Esophagus (tissue), 2 donors: ENCODE measurements at regions not wholly inside any gene's neighbourhood (a gene's known extent, or its start where the extent isn't known, plus 50 kb on each side); places are given as distances from the start of the nearest gene placed in this dataset.

Experiments used
- H3K27ac ChIP-seq, 2 donors: one replicate each; pipeline ENCODE4 v1.5.1; 2013; ENCODE audit warnings: low read depth in 2 of 2, mild to moderate bottlenecking in 2 of 2, inconsistent platforms in 1 of 2, low read length in 1 of 2, moderate library complexity in 1 of 2
- H3K27me3 ChIP-seq, 2 donors: one replicate each; pipeline ENCODE4 v1.6.1; 2013; ENCODE audit warnings: low read length in 2 of 2, control low read depth in 1 of 2, mild to moderate bottlenecking in 1 of 2; ENCODE audit not compliant: insufficient read depth in 2 of 2, control insufficient read depth in 1 of 2
- H3K36me3 ChIP-seq, 2 donors: one replicate each; pipeline ENCODE4 v1.6.1; 2013; ENCODE audit warnings: low read length in 1 of 2; ENCODE audit not compliant: control insufficient read depth in 2 of 2, insufficient read depth in 2 of 2
- H3K4me1 ChIP-seq, 2 donors: one replicate each; pipeline ENCODE4 v1.6.1; 2013; ENCODE audit warnings: low read length in 1 of 2; ENCODE audit not compliant: control insufficient read depth in 2 of 2, insufficient read depth in 2 of 2
- H3K4me3 ChIP-seq, 2 donors: one replicate each; pipeline ENCODE4 v1.5.1; 2013; ENCODE audit warnings: low read length in 2 of 2, mild to moderate bottlenecking in 2 of 2, low read depth in 1 of 2, moderate library complexity in 1 of 2
- H3K9me3 ChIP-seq, 2 donors: one replicate each; pipeline ENCODE4 v1.6.1; 2013; ENCODE audit warnings: mild to moderate bottlenecking in 2 of 2, low read depth in 1 of 2, low read length in 1 of 2, moderate library complexity in 1 of 2; ENCODE audit not compliant: control insufficient read depth in 2 of 2, insufficient read depth in 1 of 2
- WGBS, 2 donors: extraction: QIAGEN DNeasy Blood & Tissue Kit; methylation state at CpG; one replicate each; pipeline ENCODE4 v1.1.7; 2013; 5-methylcytosine and 5-hydroxymethylcytosine counted together
- donor health status: healthy with polysubstance abuse.
- donor health status: Bipolar disorder and iron deficiency.

GRCh38 chr14:54322246-54322645 lies 74.6 kb upstream of the CDKN3 start:
- Histone ChIP-seq H3K36me3 (no peaks in the 10 kb centered on the region), H3K4me3 (no peak overlapping the region), H3K4me1 (no peaks in the 10 kb centered on the region), H3K9me3 (no peaks in the 10 kb centered on the region), H3K27me3 (no peaks in the 10 kb centered on the region), H3K27ac (no peak overlapping the region)
- WGBS, 2 donors = 89 to 92% methylated on average over 7 of the region's 7 CpGs

- no peaks in the 10 kb centered on the region for H3K27me3 ChIP-seq
- no peaks in the 10 kb centered on the region for H3K36me3 ChIP-seq
- no peak overlapping the region for H3K4me3 ChIP-seq
- no peaks in the 10 kb centered on the region for H3K4me1 ChIP-seq
- no peaks in the 10 kb centered on the region for H3K9me3 ChIP-seq
- WGBS, 2 donors = 86 to 89% methylated on average over 5 of the region's 5 CpGs
- no peak overlapping the region for H3K27ac ChIP-seq
Measured at GRCh38 chr14:54322701-54323337, 74.0 kb upstream of the CDKN3 start.

- 76 to 78% methylated on average over 1 of the region's 1 CpG for WGBS, 2 donors
- Histone ChIP-seq H3K4me1 (no peaks in the 10 kb centered on the region), H3K4me3 (no peak overlapping the region), H3K36me3 (no peaks in the 10 kb centered on the region), H3K27me3 (no peaks in the 10 kb centered on the region), H3K9me3 (no peaks in the 10 kb centered on the region), H3K27ac (no peak overlapping the region)
Measured at GRCh38 chr14:54325766-54326165, 71.0 kb upstream of the CDKN3 start.

GRCh38 chr14:54329082-54329695 lies 67.6 kb upstream of the CDKN3 start:
- H3K4me1 ChIP-seq = no peaks in the 10 kb centered on the region
- H3K27ac ChIP-seq = no peak overlapping the region
- no peaks in the 10 kb centered on the region for H3K36me3 ChIP-seq
- H3K4me3 ChIP-seq = no peak overlapping the region
- no peaks in the 10 kb centered on the region for H3K27me3 ChIP-seq
- WGBS, 2 donors = 29 to 33% methylated on average over 11 of the region's 11 CpGs
- no peaks in the 10 kb centered on the region for H3K9me3 ChIP-seq

- Histone ChIP-seq H3K36me3 (no peaks in the 10 kb centered on the region), H3K27ac (no peak overlapping the region)
- WGBS, 2 donors = 83 to 85% methylated on average over 5 of the region's 5 CpGs
Measured at GRCh38 chr14:54330876-54331275, 65.9 kb upstream of the CDKN3 start.

GRCh38 chr14:54331516-54331915 lies 65.3 kb upstream of the CDKN3 start:
- Histone ChIP-seq H3K4me1 (no peaks in the 10 kb centered on the region), H3K4me3 (no peak overlapping the region), H3K27me3 (no peaks in the 10 kb centered on the region), H3K9me3 (no peaks in the 10 kb centered on the region), H3K27ac (no peak overlapping the region), H3K36me3 (no peaks in the 10 kb centered on the region)
- WGBS, 2 donors = 62 to 69% methylated on average over 5 of the region's 5 CpGs

More at GRCh38 chr14:54330876-54331275, 65.9 kb upstream of the CDKN3 start:
- no peaks in the 10 kb centered on the region for H3K9me3 ChIP-seq
- H3K27me3 ChIP-seq = no peaks in the 10 kb centered on the region
- H3K4me1 ChIP-seq = no peaks in the 10 kb centered on the region
- H3K4me3 ChIP-seq = no peak overlapping the region

GRCh38 chr14:54332490-54332889 lies 64.3 kb upstream of the CDKN3 start:
- H3K27me3 ChIP-seq = no peaks in the 10 kb centered on the region
- no peaks in the 10 kb centered on the region for H3K36me3 ChIP-seq
- H3K4me1 ChIP-seq = no peaks in the 10 kb centered on the region
- no peaks in the 10 kb centered on the region for H3K9me3 ChIP-seq
- 94 to 95% methylated on average over 6 of the region's 6 CpGs for WGBS, 2 donors
- no peak overlapping the region for H3K27ac ChIP-seq
- no peak overlapping the region for H3K4me3 ChIP-seq

GRCh38 chr14:54333511-54333910 lies 63.3 kb upstream of the CDKN3 start:
- 68 to 74% methylated on average over 4 of the region's 4 CpGs for WGBS, 2 donors
- Histone ChIP-seq H3K27me3 (no peaks in the 10 kb centered on the region), H3K4me3 (no peak overlapping the region), H3K27ac (no peak overlapping the region), H3K4me1 (no peaks in the 10 kb centered on the region), H3K36me3 (no peaks in the 10 kb centered on the region), H3K9me3 (no peaks in the 10 kb centered on the region)

GRCh38 chr14:54335569-54336155 lies 61.1 kb upstream of the CDKN3 start:
- 94 to 96% methylated on average over 2 of the region's 2 CpGs for WGBS, 2 donors
- Histone ChIP-seq H3K27me3 (no peaks in the 10 kb centered on the region), H3K36me3 (no peaks in the 10 kb centered on the region)

GRCh38 chr14:54337314-54337713 lies 59.5 kb upstream of the CDKN3 start:
- no peaks in the 10 kb centered on the region for H3K4me1 ChIP-seq
- H3K9me3 ChIP-seq = no peaks in the 10 kb centered on the region
- WGBS, 2 donors = 71 to 77% methylated on average over 10 of the region's 10 CpGs
- H3K36me3 ChIP-seq = no peaks in the 10 kb centered on the region
- H3K4me3 ChIP-seq = no peak overlapping the region
- no peaks in the 10 kb centered on the region for H3K27me3 ChIP-seq
- no peak overlapping the region for H3K27ac ChIP-seq

More at GRCh38 chr14:54335569-54336155, 61.1 kb upstream of the CDKN3 start:
- no peak overlapping the region for H3K4me3 ChIP-seq
- H3K4me1 ChIP-seq = no peaks in the 10 kb centered on the region
- no peaks in the 10 kb centered on the region for H3K9me3 ChIP-seq
- no peak overlapping the region for H3K27ac ChIP-seq
